Neural cell (in vitro differentiated cells): ENCODE measurements at regions not wholly inside any gene's neighbourhood (a gene's known extent, or its start where the extent isn't known, plus 50 kb on each side); places are given as distances from the start of the nearest gene placed in this dataset.

Experiments used
- EZH2 ChIP-seq: fragments of 200-600, 300-800 bp; shearing (Covaris generic), sonication (generic); IDR thresholded peaks from 2 replicates; pipeline ENCODE4 v1.6.1; 2014; ENCODE audit warnings: antibody characterized with exemption, low read length, borderline replicate concordance, mild to moderate bottlenecking; ENCODE audit not compliant: insufficient read depth, poor library complexity, severe bottlenecking
- POLR2AphosphoS5 ChIP-seq: IDR thresholded peaks from 2 replicates; pipeline ENCODE4 v1.6.1; 2012
- RAD21 ChIP-seq: fragments of 450-650 bp; conservative IDR thresholded peaks from 2 replicates; pipeline ENCODE4 v1.6.1; 2014; ENCODE audit warnings: antibody characterized with exemption, mild to moderate bottlenecking, moderate library complexity
- SMC3 ChIP-seq: fragments of 450-650 bp; conservative IDR thresholded peaks from 2 replicates; pipeline ENCODE4 v1.6.1; 2014; ENCODE audit warnings: antibody characterized with exemption, mild to moderate bottlenecking, moderate library complexity; ENCODE audit not compliant: poor library complexity
- TAF1 ChIP-seq: IDR thresholded peaks from 2 replicates; pipeline ENCODE4 v1.6.1; 2012; ENCODE audit warnings: low read depth
- TF ChIP-seq, protein P1 (sequence below): fragments of 450-650 bp; IDR thresholded peaks from 2 replicates; pipeline ENCODE4 v1.5.1; 2014; ENCODE audit warnings: antibody characterized with exemption, mild to moderate bottlenecking, moderate library complexity; ENCODE audit not compliant: poor library complexity, severe bottlenecking
- TF ChIP-seq, protein P2 (sequence below): IDR thresholded peaks from 2 replicates; pipeline ENCODE4 v1.6.1; 2012; ENCODE audit warnings: borderline replicate concordance

DNA sequence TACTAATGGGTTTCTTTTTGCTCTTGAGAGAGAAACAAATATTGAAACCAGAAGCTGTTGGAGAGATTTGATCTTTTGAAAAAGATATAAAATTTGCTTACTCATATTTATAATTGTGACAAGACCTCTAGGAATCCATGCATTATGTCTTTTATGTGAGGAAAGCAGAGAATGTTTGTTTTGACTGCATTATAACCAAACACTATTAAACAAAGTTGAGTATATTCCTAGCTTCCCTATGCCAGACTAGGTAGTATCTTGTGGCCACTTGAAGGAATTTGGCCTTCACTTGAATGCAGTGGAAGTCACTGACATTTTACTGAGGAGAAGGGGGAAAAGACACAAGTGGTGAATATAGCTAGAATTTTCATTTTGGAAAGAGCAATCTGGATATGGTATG lies 521.8 kb upstream of the ZEB2 start:
- no peak for TF ChIP-seq RAD21
- TF ChIP-seq, protein P1, sequence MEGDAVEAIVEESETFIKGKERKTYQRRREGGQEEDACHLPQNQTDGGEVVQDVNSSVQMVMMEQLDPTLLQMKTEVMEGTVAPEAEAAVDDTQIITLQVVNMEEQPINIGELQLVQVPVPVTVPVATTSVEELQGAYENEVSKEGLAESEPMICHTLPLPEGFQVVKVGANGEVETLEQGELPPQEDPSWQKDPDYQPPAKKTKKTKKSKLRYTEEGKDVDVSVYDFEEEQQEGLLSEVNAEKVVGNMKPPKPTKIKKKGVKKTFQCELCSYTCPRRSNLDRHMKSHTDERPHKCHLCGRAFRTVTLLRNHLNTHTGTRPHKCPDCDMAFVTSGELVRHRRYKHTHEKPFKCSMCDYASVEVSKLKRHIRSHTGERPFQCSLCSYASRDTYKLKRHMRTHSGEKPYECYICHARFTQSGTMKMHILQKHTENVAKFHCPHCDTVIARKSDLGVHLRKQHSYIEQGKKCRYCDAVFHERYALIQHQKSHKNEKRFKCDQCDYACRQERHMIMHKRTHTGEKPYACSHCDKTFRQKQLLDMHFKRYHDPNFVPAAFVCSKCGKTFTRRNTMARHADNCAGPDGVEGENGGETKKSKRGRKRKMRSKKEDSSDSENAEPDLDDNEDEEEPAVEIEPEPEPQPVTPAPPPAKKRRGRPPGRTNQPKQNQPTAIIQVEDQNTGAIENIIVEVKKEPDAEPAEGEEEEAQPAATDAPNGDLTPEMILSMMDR = no peak
- TF ChIP-seq TAF1 = no peak
- TF ChIP-seq, protein P2, sequence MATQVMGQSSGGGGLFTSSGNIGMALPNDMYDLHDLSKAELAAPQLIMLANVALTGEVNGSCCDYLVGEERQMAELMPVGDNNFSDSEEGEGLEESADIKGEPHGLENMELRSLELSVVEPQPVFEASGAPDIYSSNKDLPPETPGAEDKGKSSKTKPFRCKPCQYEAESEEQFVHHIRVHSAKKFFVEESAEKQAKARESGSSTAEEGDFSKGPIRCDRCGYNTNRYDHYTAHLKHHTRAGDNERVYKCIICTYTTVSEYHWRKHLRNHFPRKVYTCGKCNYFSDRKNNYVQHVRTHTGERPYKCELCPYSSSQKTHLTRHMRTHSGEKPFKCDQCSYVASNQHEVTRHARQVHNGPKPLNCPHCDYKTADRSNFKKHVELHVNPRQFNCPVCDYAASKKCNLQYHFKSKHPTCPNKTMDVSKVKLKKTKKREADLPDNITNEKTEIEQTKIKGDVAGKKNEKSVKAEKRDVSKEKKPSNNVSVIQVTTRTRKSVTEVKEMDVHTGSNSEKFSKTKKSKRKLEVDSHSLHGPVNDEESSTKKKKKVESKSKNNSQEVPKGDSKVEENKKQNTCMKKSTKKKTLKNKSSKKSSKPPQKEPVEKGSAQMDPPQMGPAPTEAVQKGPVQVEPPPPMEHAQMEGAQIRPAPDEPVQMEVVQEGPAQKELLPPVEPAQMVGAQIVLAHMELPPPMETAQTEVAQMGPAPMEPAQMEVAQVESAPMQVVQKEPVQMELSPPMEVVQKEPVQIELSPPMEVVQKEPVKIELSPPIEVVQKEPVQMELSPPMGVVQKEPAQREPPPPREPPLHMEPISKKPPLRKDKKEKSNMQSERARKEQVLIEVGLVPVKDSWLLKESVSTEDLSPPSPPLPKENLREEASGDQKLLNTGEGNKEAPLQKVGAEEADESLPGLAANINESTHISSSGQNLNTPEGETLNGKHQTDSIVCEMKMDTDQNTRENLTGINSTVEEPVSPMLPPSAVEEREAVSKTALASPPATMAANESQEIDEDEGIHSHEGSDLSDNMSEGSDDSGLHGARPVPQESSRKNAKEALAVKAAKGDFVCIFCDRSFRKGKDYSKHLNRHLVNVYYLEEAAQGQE = no peak
- no peak for TF ChIP-seq EZH2
- no peak for TF ChIP-seq POLR2AphosphoS5
- no peak for TF ChIP-seq SMC3
